OCI-LY1 (cell line): ENCODE measurements at regions not wholly inside any gene's neighbourhood (a gene's known extent, or its start where the extent isn't known, plus 50 kb on each side); places are given as distances from the start of the nearest gene placed in this dataset.

Experiments used
- H2AFZ ChIP-seq: fragments of 200-600 bp; sonication (generic), shearing (Covaris generic); 2 replicates; pipeline ENCODE4 v1.6.0; 2014; ENCODE audit warnings: antibody characterized with exemption, mild to moderate bottlenecking, low read length
- H3F3A ChIP-seq: fragments of 200-600 bp; sonication (generic), shearing (Covaris generic); 2 replicates; pipeline ENCODE4 v1.6.0; 2014; ENCODE audit warnings: mild to moderate bottlenecking, antibody characterized with exemption, low read length, moderate library complexity; ENCODE audit not compliant: insufficient read depth
- H3K27ac ChIP-seq: fragments of 200-600 bp; sonication (generic); 2 replicates; pipeline ENCODE4 v1.5.1; 2014; ENCODE audit warnings: low read length, mixed run types, mild to moderate bottlenecking, low read depth; ENCODE audit not compliant: poor library complexity, severe bottlenecking
- H3K27me3 ChIP-seq: fragments of 200-600 bp; sonication (generic); 2 replicates; pipeline ENCODE4 v1.6.0; 2014; ENCODE audit warnings: antibody characterized with exemption, mild to moderate bottlenecking, low read length, moderate library complexity; ENCODE audit not compliant: insufficient read depth
- H3K36me3 ChIP-seq: fragments of 200-600 bp; sonication (generic); 2 replicates; pipeline ENCODE4 v1.6.1; 2014; ENCODE audit warnings: mild to moderate bottlenecking, antibody characterized with exemption, low read length, moderate library complexity, mixed read lengths; ENCODE audit not compliant: insufficient read depth
- H3K4me1 ChIP-seq: fragments of 200-600 bp; sonication (generic); 2 replicates; pipeline ENCODE4 v1.5.1; 2014; ENCODE audit warnings: mild to moderate bottlenecking, low read length, moderate library complexity; ENCODE audit not compliant: insufficient read depth, severe bottlenecking
- H3K4me2 ChIP-seq: fragments of 200-600 bp; sonication (generic), shearing (Covaris generic); 2 replicates; pipeline ENCODE4 v1.6.1; 2014; ENCODE audit warnings: low read length
- H3K4me3 ChIP-seq: fragments of 200-600 bp; sonication (generic); 2 replicates; pipeline ENCODE4 v1.5.1; 2014; ENCODE audit warnings: low read length, low read depth, mild to moderate bottlenecking, mixed read lengths; ENCODE audit not compliant: poor library complexity, severe bottlenecking
- H3K79me2 ChIP-seq: fragments of 200-600 bp; shearing (Covaris generic); 2 replicates; pipeline ENCODE4 v1.6.1; 2016; ENCODE audit warnings: mixed run types, low read length, mixed read lengths; ENCODE audit not compliant: insufficient read depth
- H3K9ac ChIP-seq: fragments of 200-600 bp; sonication (generic), shearing (Covaris generic); 2 replicates; pipeline ENCODE4 v1.6.1; 2014; ENCODE audit warnings: mild to moderate bottlenecking, low read length, mixed read lengths
- H3K9me2 ChIP-seq: fragments of 200-600 bp; sonication (generic), shearing (Covaris generic); 2 replicates; pipeline ENCODE4 v1.6.1; 2014; ENCODE audit warnings: low read depth, mild to moderate bottlenecking, low read length, mixed read lengths
- H3K9me3 ChIP-seq: fragments of 200-600 bp; shearing (Covaris generic); 2 replicates; pipeline ENCODE4 v1.6.1; 2014; ENCODE audit warnings: low read length, mixed read lengths
- H4K20me1 ChIP-seq: fragments of 200-600 bp; sonication (generic), shearing (Covaris generic); 2 replicates; pipeline ENCODE4 v1.6.0; 2016; ENCODE audit warnings: mild to moderate bottlenecking, low read length; ENCODE audit not compliant: insufficient read depth
- EZH2 ChIP-seq: fragments of 200-600 bp; sonication (generic), shearing (Covaris generic); IDR thresholded peaks from 2 replicates; pipeline ENCODE4 v1.8.0; 2017; ENCODE audit warnings: borderline replicate concordance, mixed run types, mild to moderate bottlenecking, antibody characterized with exemption, low read length, moderate library complexity, mixed read lengths
- TF ChIP-seq, protein P1 (sequence below): fragments of 200-600 bp; sonication (generic), shearing (Covaris generic); IDR thresholded peaks from 2 replicates; pipeline ENCODE4 v1.5.1; 2017; ENCODE audit warnings: mild to moderate bottlenecking, antibody characterized with exemption, low read length, moderate library complexity, mixed read lengths

DNA sequence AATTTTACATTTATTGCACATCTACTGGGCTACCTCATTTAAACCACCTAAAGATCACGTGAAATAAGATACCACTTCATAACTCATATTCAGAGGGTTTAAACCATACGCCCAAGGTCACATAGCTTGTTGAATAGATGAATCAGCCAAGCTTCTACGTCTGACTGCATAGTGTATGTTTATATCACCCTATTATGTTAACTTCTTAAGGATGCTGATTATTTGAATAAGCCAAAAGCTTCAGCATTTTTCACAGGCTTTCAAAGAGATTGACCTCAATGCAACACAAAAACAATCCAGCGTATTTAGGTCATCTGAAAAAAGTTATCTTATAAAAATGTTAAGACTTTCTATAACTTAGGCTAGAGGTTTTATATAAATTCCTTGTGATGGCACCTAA is 373.8 kb downstream of the TGFB2 start:
- no peak overlapping the region for H3K4me3 ChIP-seq
- H3K36me3 ChIP-seq = no peaks in the 10 kb centered on the region
- TF ChIP-seq, protein P1, sequence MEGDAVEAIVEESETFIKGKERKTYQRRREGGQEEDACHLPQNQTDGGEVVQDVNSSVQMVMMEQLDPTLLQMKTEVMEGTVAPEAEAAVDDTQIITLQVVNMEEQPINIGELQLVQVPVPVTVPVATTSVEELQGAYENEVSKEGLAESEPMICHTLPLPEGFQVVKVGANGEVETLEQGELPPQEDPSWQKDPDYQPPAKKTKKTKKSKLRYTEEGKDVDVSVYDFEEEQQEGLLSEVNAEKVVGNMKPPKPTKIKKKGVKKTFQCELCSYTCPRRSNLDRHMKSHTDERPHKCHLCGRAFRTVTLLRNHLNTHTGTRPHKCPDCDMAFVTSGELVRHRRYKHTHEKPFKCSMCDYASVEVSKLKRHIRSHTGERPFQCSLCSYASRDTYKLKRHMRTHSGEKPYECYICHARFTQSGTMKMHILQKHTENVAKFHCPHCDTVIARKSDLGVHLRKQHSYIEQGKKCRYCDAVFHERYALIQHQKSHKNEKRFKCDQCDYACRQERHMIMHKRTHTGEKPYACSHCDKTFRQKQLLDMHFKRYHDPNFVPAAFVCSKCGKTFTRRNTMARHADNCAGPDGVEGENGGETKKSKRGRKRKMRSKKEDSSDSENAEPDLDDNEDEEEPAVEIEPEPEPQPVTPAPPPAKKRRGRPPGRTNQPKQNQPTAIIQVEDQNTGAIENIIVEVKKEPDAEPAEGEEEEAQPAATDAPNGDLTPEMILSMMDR = no peak
- TF ChIP-seq EZH2 = no peak

DNA sequence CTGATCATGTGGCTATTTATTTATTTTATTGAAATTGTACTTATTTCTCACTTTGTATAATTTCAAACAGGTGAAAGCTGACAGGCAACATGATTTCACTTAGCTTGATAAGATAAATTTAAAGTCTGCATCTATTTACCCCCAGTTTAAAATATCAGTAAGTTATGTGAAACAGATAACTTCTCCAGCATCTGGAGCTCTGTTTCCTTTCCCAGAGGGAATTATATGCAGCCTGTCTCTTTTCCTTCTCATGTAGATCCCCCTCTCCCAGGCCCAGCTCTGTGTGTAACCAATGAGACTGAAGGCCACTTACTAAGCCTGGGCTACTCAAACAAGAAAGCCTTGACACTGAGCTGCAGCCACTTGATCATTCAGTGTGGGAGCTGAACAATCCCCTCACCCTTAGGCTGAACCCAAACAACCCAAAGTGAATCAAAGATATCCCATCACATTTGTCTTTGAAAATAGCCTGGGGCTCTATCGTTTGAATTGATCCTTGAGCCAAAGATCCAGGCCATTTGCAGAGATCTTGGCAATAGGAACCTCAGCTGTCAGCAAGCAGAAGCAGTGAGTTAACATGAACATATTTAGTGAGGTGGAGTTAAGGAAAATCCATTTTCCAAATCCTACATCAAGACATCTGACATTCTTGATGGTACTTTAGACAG is 383.9 kb downstream of the TGFB2 start:
- no peaks in the 10 kb centered on the region for H3F3A ChIP-seq
- no peaks in the 10 kb centered on the region for H4K20me1 ChIP-seq
- no peaks in the 10 kb centered on the region for H3K4me1 ChIP-seq
- no peak overlapping the region for H3K27ac ChIP-seq
- H3K36me3 ChIP-seq = no peaks in the 10 kb centered on the region
- no peak overlapping the region for H2AFZ ChIP-seq
- H3K9me2 ChIP-seq = no peaks in the 10 kb centered on the region
- no peaks in the 10 kb centered on the region for H3K27me3 ChIP-seq
- H3K4me2 ChIP-seq = no peak overlapping the region
- H3K9me3 ChIP-seq = no peaks in the 10 kb centered on the region
- H3K9ac ChIP-seq = no peak overlapping the region
- no peaks in the 10 kb centered on the region for H3K79me2 ChIP-seq
- TF ChIP-seq, protein P1 = no peak
- no peak for TF ChIP-seq EZH2
- no peak overlapping the region for H3K4me3 ChIP-seq

More for the DNA sequence above, 373.8 kb downstream of the TGFB2 start:
- H3K79me2 ChIP-seq = no peaks in the 10 kb centered on the region
- H3K9me2 ChIP-seq = no peaks in the 10 kb centered on the region
- no peaks in the 10 kb centered on the region for H3K4me1 ChIP-seq
- no peak overlapping the region for H3K4me2 ChIP-seq
- no peaks in the 10 kb centered on the region for H4K20me1 ChIP-seq
- H3K27ac ChIP-seq = no peak overlapping the region
- no peak overlapping the region for H2AFZ ChIP-seq
- H3F3A ChIP-seq = no peaks in the 10 kb centered on the region
- H3K9ac ChIP-seq = no peak overlapping the region
- H3K27me3 ChIP-seq = no peaks in the 10 kb centered on the region
- no peaks in the 10 kb centered on the region for H3K9me3 ChIP-seq

DNA sequence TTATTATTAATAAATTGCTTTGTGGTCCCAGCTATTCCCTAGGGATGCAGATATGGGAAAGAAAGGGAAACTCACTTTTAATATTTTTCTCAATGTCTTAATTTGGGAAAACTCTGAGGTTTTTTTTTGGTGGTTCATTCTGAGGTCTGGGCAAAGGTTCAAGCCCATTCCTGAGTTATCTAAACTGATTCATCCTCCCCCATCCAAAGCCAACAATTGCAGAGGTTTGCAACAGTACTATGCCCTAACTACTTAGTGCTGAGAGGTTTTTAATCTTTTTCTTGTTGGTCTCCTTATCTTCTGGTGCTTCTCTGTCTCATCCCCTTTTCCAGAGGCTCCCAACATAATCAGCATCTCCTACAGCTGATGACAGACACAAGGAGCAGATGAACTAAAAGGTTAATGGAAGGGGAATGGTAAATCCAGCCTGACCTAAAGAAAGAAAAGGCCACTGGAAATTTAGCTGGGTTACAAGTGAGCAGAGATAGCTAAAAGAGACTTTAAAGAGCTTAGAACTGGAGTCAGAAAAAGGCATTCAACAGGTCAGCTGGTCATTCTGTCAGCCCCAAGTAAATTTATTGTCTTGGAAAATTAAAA is 390.4 kb downstream of the TGFB2 start:
- H3K27me3 ChIP-seq = no peaks in the 10 kb centered on the region
- H3K9ac ChIP-seq = no peak overlapping the region
- H3K4me1 ChIP-seq = no peaks in the 10 kb centered on the region
- H3K36me3 ChIP-seq = no peaks in the 10 kb centered on the region
- H3K9me2 ChIP-seq = no peaks in the 10 kb centered on the region
- H3K9me3 ChIP-seq = no peaks in the 10 kb centered on the region
- H2AFZ ChIP-seq = no peak overlapping the region
- no peak overlapping the region for H3K27ac ChIP-seq
- no peak overlapping the region for H3K4me2 ChIP-seq
- no peaks in the 10 kb centered on the region for H3F3A ChIP-seq
- H3K4me3 ChIP-seq = no peak overlapping the region
- no peaks in the 10 kb centered on the region for H4K20me1 ChIP-seq
- TF ChIP-seq EZH2 = no peak
- TF ChIP-seq, protein P1 = no peak
- no peaks in the 10 kb centered on the region for H3K79me2 ChIP-seq
